Fibroblast of lung (primary cell): ENCODE measurements at regions not wholly inside any gene's neighbourhood (a gene's known extent, or its start where the extent isn't known, plus 50 kb on each side); places are given as distances from the start of the nearest gene placed in this dataset.

Experiments used
- DNase-seq, 2 donors: peaks; one replicate each; pipeline versions ENCODE4 v3.0.0 to v3.0.0-alpha.2; 2010; ENCODE audit warnings: low read depth in 2 of 2
- H2AFZ ChIP-seq: 2 replicates; pipeline ENCODE4 v1.5.1; 2012; ENCODE audit warnings: low read length, control low read depth, inconsistent platforms
- H3K27ac ChIP-seq: 2 replicates; pipeline ENCODE4 v1.5.1; 2011; ENCODE audit warnings: low read length, control low read depth; ENCODE audit not compliant: insufficient read depth
- H3K27me3 ChIP-seq: 2 replicates; pipeline ENCODE4 v1.5.1; 2011; ENCODE audit warnings: mild to moderate bottlenecking, low read length; ENCODE audit not compliant: control insufficient read depth, insufficient read depth
- H3K36me3 ChIP-seq: 2 replicates; pipeline ENCODE4 v1.5.1; 2011; ENCODE audit warnings: low read length; ENCODE audit not compliant: control insufficient read depth, insufficient read depth
- H3K4me1 ChIP-seq: 2 replicates; pipeline ENCODE4 v1.5.1; 2011; ENCODE audit warnings: low read length; ENCODE audit not compliant: control insufficient read depth, insufficient read depth; ENCODE audit errors: extremely low read depth
- H3K4me2 ChIP-seq: 2 replicates; pipeline ENCODE4 v1.5.1; 2011; ENCODE audit warnings: low read length, control low read depth; ENCODE audit not compliant: insufficient read depth; ENCODE audit errors: extremely low read depth
- H3K4me3 ChIP-seq, 4 experiments: fragments of 200-600 bp in 1 of 4; sonication (generic) in 1 of 4; replicated peaks in 1 of 4; 2 replicates each; pipeline ENCODE4 v1.5.1; 2011 to 2016; ENCODE audit warnings: low read length in 4 of 4, low read depth in 3 of 4, mild to moderate bottlenecking in 3 of 4, control low read depth in 2 of 4, inconsistent platforms in 1 of 4, mixed read lengths in 1 of 4; ENCODE audit not compliant: insufficient read depth in 1 of 4; ENCODE audit errors: control extremely low read depth in 1 of 4
- H3K79me2 ChIP-seq: 2 replicates; pipeline ENCODE4 v1.5.1; 2012; ENCODE audit warnings: mild to moderate bottlenecking, low read length, inconsistent platforms; ENCODE audit not compliant: control insufficient read depth, insufficient read depth
- H3K9ac ChIP-seq: 2 replicates; pipeline ENCODE4 v1.5.1; 2011; ENCODE audit warnings: mild to moderate bottlenecking, low read length, control low read depth; ENCODE audit not compliant: insufficient read depth
- H3K9me3 ChIP-seq: 2 replicates; pipeline ENCODE4 v1.5.1; 2012; ENCODE audit warnings: low read depth, low read length; ENCODE audit not compliant: control insufficient read depth, insufficient read depth
- H4K20me1 ChIP-seq: 2 replicates; pipeline ENCODE4 v1.5.1; 2011; ENCODE audit warnings: low read length; ENCODE audit not compliant: control insufficient read depth, insufficient read depth; ENCODE audit errors: extremely low read depth
- EZH2 ChIP-seq: IDR thresholded peaks from 2 replicates; pipeline ENCODE4 v1.5.1; 2012; ENCODE audit warnings: low read length, control low read depth, mild to moderate bottlenecking; ENCODE audit errors: missing control alignments
- TF ChIP-seq, protein P1 (sequence below), 2 donors: IDR thresholded peaks in 1 of 2; conservative IDR thresholded peaks in 1 of 2; 1 replicate in 1 of 2; 2 replicates in 1 of 2; pipeline ENCODE4 v1.5.1; 2011 to 2012; ENCODE audit warnings: low read length in 2 of 2, control low read depth in 1 of 2, inconsistent platforms in 1 of 2, low read depth in 1 of 2, mild to moderate bottlenecking in 1 of 2

DNA sequence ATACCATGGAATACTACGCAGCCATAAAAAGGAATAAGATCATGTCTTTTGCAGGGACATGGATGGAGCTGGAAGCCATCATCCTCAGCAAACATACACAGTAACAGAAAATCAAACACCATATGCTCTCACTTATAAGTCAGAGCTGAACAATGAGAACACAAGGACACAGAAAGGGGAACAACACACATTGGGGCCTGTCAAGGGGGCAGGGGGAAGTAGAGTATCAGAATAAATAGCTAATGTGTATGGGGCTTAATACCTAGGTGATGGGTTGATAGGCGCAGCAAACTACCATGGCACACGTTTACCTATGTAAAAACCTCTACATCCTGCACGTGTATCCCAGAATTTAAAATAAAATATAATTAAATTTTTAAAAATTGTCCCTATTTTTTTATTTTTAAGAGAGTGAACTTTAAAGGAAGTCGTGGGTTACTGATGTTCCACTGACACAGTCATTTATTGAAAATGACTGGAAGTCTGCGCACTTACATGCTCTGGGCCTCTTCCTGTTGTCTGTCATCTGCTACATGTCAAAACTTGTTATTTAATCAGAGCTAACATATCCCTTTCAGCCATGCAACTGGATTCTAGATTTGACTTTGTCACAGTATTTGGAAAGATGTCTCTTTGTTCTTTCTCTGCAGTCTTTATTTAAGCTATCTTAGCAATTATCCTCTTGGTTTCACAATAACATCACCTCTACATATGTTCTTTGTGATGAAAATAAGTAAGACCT is 73.7 kb upstream of the ABCB5 start:
- no peak overlapping the region for H3K9ac ChIP-seq
- no peak overlapping the region for H2AFZ ChIP-seq
- H3K4me3 ChIP-seq: no peak overlapping the region
- no peaks in the 10 kb centered on the region for H3K4me1 ChIP-seq
- no peak for DNase-seq
- H3K36me3 ChIP-seq: no peaks in the 10 kb centered on the region
- H3K79me2 ChIP-seq: no peaks in the 10 kb centered on the region
- no peaks in the 10 kb centered on the region for H3K27me3 ChIP-seq
- H3K27ac ChIP-seq: no peak overlapping the region
- H3K9me3 ChIP-seq: no peaks in the 10 kb centered on the region
- TF ChIP-seq, protein P1, sequence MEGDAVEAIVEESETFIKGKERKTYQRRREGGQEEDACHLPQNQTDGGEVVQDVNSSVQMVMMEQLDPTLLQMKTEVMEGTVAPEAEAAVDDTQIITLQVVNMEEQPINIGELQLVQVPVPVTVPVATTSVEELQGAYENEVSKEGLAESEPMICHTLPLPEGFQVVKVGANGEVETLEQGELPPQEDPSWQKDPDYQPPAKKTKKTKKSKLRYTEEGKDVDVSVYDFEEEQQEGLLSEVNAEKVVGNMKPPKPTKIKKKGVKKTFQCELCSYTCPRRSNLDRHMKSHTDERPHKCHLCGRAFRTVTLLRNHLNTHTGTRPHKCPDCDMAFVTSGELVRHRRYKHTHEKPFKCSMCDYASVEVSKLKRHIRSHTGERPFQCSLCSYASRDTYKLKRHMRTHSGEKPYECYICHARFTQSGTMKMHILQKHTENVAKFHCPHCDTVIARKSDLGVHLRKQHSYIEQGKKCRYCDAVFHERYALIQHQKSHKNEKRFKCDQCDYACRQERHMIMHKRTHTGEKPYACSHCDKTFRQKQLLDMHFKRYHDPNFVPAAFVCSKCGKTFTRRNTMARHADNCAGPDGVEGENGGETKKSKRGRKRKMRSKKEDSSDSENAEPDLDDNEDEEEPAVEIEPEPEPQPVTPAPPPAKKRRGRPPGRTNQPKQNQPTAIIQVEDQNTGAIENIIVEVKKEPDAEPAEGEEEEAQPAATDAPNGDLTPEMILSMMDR (conservative IDR thresholded peaks at IDR 0.05 in 1 of 2, IDR thresholded peaks at IDR 0.05 in 1 of 2; ENCODE audit: low read depth in 1 of 2, low read length in 2 of 2): no peak
- TF ChIP-seq EZH2: no peak
- no peak overlapping the region for H3K4me2 ChIP-seq
- H4K20me1 ChIP-seq: no peaks in the 10 kb centered on the region

DNA sequence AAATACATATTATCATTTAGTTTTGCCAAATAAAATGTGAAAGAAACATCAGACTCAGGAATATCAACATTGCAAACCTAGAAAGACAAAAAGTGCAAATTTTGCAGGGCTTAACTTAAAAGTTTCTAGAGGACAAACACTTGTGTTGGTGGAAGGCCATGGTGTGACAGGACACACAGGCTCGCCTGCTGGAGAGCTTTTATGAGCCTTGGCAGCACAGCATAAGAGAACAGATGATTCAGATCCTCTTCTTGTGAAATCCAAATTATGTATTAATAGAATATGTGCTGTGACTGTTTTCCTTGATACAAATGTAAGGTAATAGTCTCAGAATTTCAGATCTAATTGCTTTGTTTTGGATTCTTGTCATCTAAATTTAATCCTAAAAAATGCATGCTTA is 72.9 kb upstream of the ABCB5 start:
- peak; percentile 19 to 40 for DNase-seq
- Histone ChIP-seq H3K36me3 (no peaks in the 10 kb centered on the region), H3K4me1 (no peaks in the 10 kb centered on the region), H3K4me2 (no peak overlapping the region), H3K27ac (no peak overlapping the region), H3K79me2 (no peaks in the 10 kb centered on the region), H3K4me3 (no peak overlapping the region), H3K9ac (no peak overlapping the region), H3K27me3 (no peaks in the 10 kb centered on the region), H2AFZ (no peak overlapping the region), H4K20me1 (no peaks in the 10 kb centered on the region), H3K9me3 (no peaks in the 10 kb centered on the region)
- TF ChIP-seq EZH2: no peak
- TF ChIP-seq, protein P1 (conservative IDR thresholded peaks at IDR 0.05 in 1 of 2, IDR thresholded peaks at IDR 0.05 in 1 of 2; ENCODE audit: low read depth in 1 of 2, low read length in 2 of 2): no peak

DNA sequence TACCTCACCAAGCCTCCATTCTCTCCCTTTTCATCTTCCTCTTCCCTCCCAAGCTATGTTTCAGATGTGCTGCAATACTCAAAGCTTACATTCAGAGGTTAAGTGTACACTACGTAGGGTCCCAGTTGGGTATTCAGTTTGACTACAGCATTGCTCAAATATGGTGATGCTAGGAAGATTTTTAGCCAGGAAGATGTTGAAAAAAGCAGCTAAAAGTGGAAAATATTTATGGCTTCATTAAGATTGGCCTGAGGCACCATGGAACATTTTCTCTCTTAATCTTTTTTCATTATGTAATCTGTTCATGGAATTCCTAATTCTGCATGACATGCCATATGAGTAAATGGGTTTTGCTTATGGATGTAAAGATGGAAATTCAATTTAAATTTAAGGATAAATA is 72.0 kb upstream of the ABCB5 start:
- H3K4me3 ChIP-seq: no peak overlapping the region
- H3K9ac ChIP-seq: no peak overlapping the region
- TF ChIP-seq EZH2: no peak
- TF ChIP-seq, protein P1 (conservative IDR thresholded peaks at IDR 0.05 in 1 of 2, IDR thresholded peaks at IDR 0.05 in 1 of 2; ENCODE audit: low read depth in 1 of 2, low read length in 2 of 2): no peak
- H3K36me3 ChIP-seq: no peaks in the 10 kb centered on the region
- no peaks in the 10 kb centered on the region for H4K20me1 ChIP-seq
- no peak overlapping the region for H3K27ac ChIP-seq
- H3K79me2 ChIP-seq: no peaks in the 10 kb centered on the region
- no peaks in the 10 kb centered on the region for H3K9me3 ChIP-seq
- no peaks in the 10 kb centered on the region for H3K4me1 ChIP-seq
- no peak overlapping the region for H2AFZ ChIP-seq
- no peak overlapping the region for H3K4me2 ChIP-seq
- no peaks in the 10 kb centered on the region for H3K27me3 ChIP-seq
- no peak for DNase-seq
